HUES64 (cell line): ENCODE measurements at regions not wholly inside any gene's neighbourhood (a gene's known extent, or its start where the extent isn't known, plus 50 kb on each side); places are given as distances from the start of the nearest gene placed in this dataset.

Source experiments
- H3K27ac ChIP-seq: 2 replicates; pipeline ENCODE4 v1.7.0; 2013; ENCODE audit warnings: low read depth, low read length, inconsistent platforms
- H3K27me3 ChIP-seq: 2 replicates; pipeline ENCODE4 v1.6.1; 2013; ENCODE audit warnings: mild to moderate bottlenecking, low read length; ENCODE audit not compliant: insufficient read depth
- H3K36me3 ChIP-seq: 2 replicates; pipeline ENCODE4 v1.6.1; 2013; ENCODE audit warnings: mild to moderate bottlenecking, low read length; ENCODE audit not compliant: insufficient read depth
- H3K4me1 ChIP-seq: 2 replicates; pipeline ENCODE4 v1.6.1; 2013; ENCODE audit warnings: mild to moderate bottlenecking, low read length, moderate library complexity; ENCODE audit not compliant: insufficient read depth
- H3K4me3 ChIP-seq: 2 replicates; pipeline ENCODE4 v1.5.1; 2013; ENCODE audit warnings: mild to moderate bottlenecking, low read length, moderate library complexity
- H3K9ac ChIP-seq: 2 replicates; pipeline ENCODE4 v1.6.1; 2013; ENCODE audit warnings: mild to moderate bottlenecking, low read depth, low read length
- H3K9me3 ChIP-seq: 2 replicates; pipeline ENCODE4 v1.6.1; 2013; ENCODE audit warnings: low read depth, low read length; ENCODE audit not compliant: insufficient read depth
- WGBS: fragments of 150-250, 120-280 bp; methylation state at CpG from one replicate; pipeline ENCODE4 v1.1.7; 2013; ENCODE audit warnings: missing lambda C conversion rate; 5-methylcytosine and 5-hydroxymethylcytosine counted together

- Histone ChIP-seq H3K27me3 (no peaks in the 10 kb centered on the region), H3K9me3 (no peaks in the 10 kb centered on the region), H3K9ac (no peak overlapping the region), H3K36me3 (no peaks in the 10 kb centered on the region), H3K4me3 (no peak overlapping the region), H3K4me1 (no peaks in the 10 kb centered on the region), H3K27ac (no peak overlapping the region)
- WGBS, result 95% methylated on average over 6 of the region's 6 CpGs
These were observed 110.4 kb upstream of the SEMA6A start for GRCh38 chr5:116685069-116685468.

DNA sequence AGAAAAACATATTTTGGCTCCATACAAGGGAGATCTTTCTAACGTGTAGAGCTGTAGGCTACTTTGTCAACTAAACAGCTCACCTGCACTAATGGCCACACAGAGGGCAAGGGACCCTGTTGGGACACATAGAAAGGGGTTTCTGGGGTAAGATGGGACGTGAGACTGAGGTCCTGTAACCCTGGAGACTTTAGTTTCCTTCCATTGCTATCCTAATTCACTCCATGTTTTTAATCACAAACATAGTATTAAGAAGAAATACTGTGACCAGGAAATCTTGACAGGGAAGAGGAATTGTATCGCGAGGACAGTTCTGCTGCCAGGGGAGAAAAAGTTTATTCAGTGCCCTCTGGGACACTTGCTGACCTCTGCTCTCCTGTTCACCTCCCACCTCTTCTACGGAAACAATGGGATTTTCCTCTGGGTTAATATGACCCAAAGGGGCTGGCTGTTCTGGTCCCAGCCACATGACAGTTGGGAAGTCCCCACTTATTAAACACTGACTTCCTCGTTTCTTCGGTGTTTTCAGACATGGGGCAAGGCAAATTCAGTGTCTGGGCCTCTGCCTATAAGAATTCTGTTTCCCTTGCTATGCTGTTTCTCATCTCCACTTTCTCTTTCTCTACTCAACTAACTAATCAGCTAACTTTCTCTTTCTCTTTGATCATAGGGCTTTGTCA is 106.9 kb upstream of the SEMA6A start:
- no peaks in the 10 kb centered on the region for H3K9me3 ChIP-seq
- 93% methylated on average over 7 of the region's 7 CpGs for WGBS
- H3K9ac ChIP-seq, result no peak overlapping the region
- no peaks in the 10 kb centered on the region for H3K27me3 ChIP-seq
- no peaks in the 10 kb centered on the region for H3K36me3 ChIP-seq
- H3K4me3 ChIP-seq, result no peak overlapping the region
- no peaks in the 10 kb centered on the region; the same call in 1 of the 2 replicates for H3K4me1 ChIP-seq
- H3K27ac ChIP-seq, result no peak overlapping the region

GRCh38 chr5:116675626-116675910 is 100.9 kb upstream of the SEMA6A start:
- Histone ChIP-seq H3K36me3 (no peaks in the 10 kb centered on the region), H3K9me3 (no peaks in the 10 kb centered on the region), H3K27ac (no peak overlapping the region), H3K4me1 (no peaks in the 10 kb centered on the region; the same call in 1 of the 2 replicates), H3K27me3 (no peaks in the 10 kb centered on the region), H3K9ac (no peak overlapping the region), H3K4me3 (no peak overlapping the region)
- 95% methylated on average over 4 of the region's 4 CpGs for WGBS

GRCh38 chr5:116674881-116675625 is 100.4 kb upstream of the SEMA6A start:
- Histone ChIP-seq H3K27ac (no peak overlapping the region), H3K4me3 (no peak overlapping the region), H3K9me3 (no peaks in the 10 kb centered on the region), H3K4me1 (no peaks in the 10 kb centered on the region; the same call in 1 of the 2 replicates), H3K27me3 (no peaks in the 10 kb centered on the region), H3K9ac (no peak overlapping the region), H3K36me3 (no peaks in the 10 kb centered on the region)
- WGBS, result 92% methylated on average over 6 of the region's 6 CpGs

- H3K36me3 ChIP-seq, result no peaks in the 10 kb centered on the region
- H3K4me1 ChIP-seq, result no peaks in the 10 kb centered on the region; the same call in 1 of the 2 replicates
- 92% methylated on average over 2 of the region's 2 CpGs for WGBS
- H3K27me3 ChIP-seq, result no peaks in the 10 kb centered on the region
- no peak overlapping the region for H3K27ac ChIP-seq
- no peaks in the 10 kb centered on the region for H3K9me3 ChIP-seq
- no peak overlapping the region for H3K4me3 ChIP-seq
- H3K9ac ChIP-seq, result no peak overlapping the region
These were observed 98.8 kb upstream of the SEMA6A start for GRCh38 chr5:116673453-116673852.

- Histone ChIP-seq H3K27ac (no peak overlapping the region), H3K9me3 (no peaks in the 10 kb centered on the region), H3K4me1 (no peaks in the 10 kb centered on the region; the same call in 1 of the 2 replicates), H3K36me3 (no peaks in the 10 kb centered on the region), H3K27me3 (no peaks in the 10 kb centered on the region), H3K4me3 (no peak overlapping the region), H3K9ac (no peak overlapping the region)
These were observed 97.6 kb upstream of the SEMA6A start for GRCh38 chr5:116672203-116672602.

- Histone ChIP-seq H3K27me3 (no peaks in the 10 kb centered on the region), H3K27ac (no peak overlapping the region), H3K36me3 (no peaks in the 10 kb centered on the region), H3K4me1 (no peaks in the 10 kb centered on the region), H3K9me3 (no peaks in the 10 kb centered on the region), H3K9ac (no peak overlapping the region), H3K4me3 (no peak overlapping the region)
- WGBS, result 100% methylated on average over 1 of the region's 1 CpG
These were observed 96.7 kb upstream of the SEMA6A start for GRCh38 chr5:116671211-116671736.

GRCh38 chr5:116669261-116670031 is 94.8 kb upstream of the SEMA6A start:
- Histone ChIP-seq H3K4me3 (no peak overlapping the region), H3K9ac (no peak overlapping the region), H3K27me3 (no peaks in the 10 kb centered on the region), H3K27ac (no peak overlapping the region), H3K9me3 (no peaks in the 10 kb centered on the region), H3K4me1 (no peaks in the 10 kb centered on the region), H3K36me3 (no peaks in the 10 kb centered on the region)
- WGBS, result 96% methylated on average over 4 of the region's 4 CpGs

GRCh38 chr5:116668390-116668789 is 93.8 kb upstream of the SEMA6A start:
- H3K27me3 ChIP-seq, result no peaks in the 10 kb centered on the region
- H3K9me3 ChIP-seq, result no peaks in the 10 kb centered on the region
- WGBS, result 70% methylated on average over 1 of the region's 1 CpG
- H3K27ac ChIP-seq, result no peak overlapping the region
- no peaks in the 10 kb centered on the region for H3K4me1 ChIP-seq
- no peak overlapping the region for H3K4me3 ChIP-seq
- H3K9ac ChIP-seq, result no peak overlapping the region
- H3K36me3 ChIP-seq, result no peaks in the 10 kb centered on the region

DNA sequence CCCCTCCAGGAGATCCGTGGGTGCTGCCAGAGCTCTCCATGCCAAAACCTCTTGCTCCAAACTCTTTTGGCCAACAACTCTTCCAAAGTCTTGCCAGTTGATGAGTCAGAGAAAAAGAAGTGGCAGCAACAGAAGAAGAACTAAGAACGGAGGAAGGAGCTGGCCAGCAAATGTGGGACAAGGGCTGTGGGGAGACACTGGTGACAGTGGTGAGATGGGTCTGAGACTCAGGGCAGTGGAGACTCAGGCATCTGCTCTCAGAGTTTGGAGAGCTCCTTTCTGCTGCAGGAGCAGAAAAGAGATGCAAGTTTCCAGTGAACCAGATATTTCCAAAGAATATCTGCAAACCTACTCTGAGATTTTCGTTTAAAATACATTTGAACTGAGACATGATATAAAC is 92.3 kb upstream of the SEMA6A start:
- WGBS, result 91% methylated on average over 3 of the region's 3 CpGs
- H3K36me3 ChIP-seq, result no peaks in the 10 kb centered on the region

GRCh38 chr5:116664988-116665387 is 90.4 kb upstream of the SEMA6A start:
- Histone ChIP-seq H3K4me1 (no peaks in the 10 kb centered on the region), H3K4me3 (no peak overlapping the region), H3K36me3 (no peaks in the 10 kb centered on the region), H3K27ac (no peak overlapping the region), H3K9me3 (peaks cover 16% of the 10 kb centered on the region), H3K9ac (no peak overlapping the region), H3K27me3 (no peaks in the 10 kb centered on the region)
- 84% methylated on average over 5 of the region's 5 CpGs for WGBS

More for the DNA sequence above, 92.3 kb upstream of the SEMA6A start:
- no peaks in the 10 kb centered on the region for H3K4me1 ChIP-seq
- no peaks in the 10 kb centered on the region for H3K27me3 ChIP-seq
- H3K9ac ChIP-seq, result no peak overlapping the region
- no peak overlapping the region for H3K4me3 ChIP-seq
- peaks cover 3% of the 10 kb centered on the region; the same call in 1 of the 2 replicates for H3K9me3 ChIP-seq
- no peak overlapping the region for H3K27ac ChIP-seq
